ENCODE measurements at regions not wholly inside any gene's neighbourhood (a gene's known extent, or its start where the extent isn't known, plus 50 kb on each side); places are given as distances from the start of the nearest gene placed in this dataset.

DNA sequence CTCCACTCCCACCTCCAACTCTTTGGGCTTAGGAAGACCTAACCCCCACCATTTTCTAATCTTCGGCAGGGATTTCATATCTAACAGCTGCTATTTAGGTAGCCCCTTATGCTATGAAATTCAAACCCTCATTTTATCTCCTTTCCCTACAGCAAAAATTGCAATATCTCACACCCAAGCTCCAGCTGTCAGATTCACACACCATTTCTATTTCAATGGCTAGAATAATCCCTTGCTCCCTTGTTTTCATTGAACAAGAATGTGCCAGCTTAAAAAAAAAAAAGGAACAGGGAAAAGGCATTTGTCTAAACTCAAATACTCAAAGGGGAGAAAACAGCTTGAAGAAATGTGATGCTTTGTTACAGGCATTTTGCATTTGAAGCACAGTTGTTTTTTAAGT is 850.6 kb upstream of the ACVR2A start:
- no peak for DNase-seq (ENCODE audit: low read depth)
- no peak overlapping the region for H3K4me3 ChIP-seq (ENCODE audit: low read depth, low read length)
- TF ChIP-seq, protein P1, sequence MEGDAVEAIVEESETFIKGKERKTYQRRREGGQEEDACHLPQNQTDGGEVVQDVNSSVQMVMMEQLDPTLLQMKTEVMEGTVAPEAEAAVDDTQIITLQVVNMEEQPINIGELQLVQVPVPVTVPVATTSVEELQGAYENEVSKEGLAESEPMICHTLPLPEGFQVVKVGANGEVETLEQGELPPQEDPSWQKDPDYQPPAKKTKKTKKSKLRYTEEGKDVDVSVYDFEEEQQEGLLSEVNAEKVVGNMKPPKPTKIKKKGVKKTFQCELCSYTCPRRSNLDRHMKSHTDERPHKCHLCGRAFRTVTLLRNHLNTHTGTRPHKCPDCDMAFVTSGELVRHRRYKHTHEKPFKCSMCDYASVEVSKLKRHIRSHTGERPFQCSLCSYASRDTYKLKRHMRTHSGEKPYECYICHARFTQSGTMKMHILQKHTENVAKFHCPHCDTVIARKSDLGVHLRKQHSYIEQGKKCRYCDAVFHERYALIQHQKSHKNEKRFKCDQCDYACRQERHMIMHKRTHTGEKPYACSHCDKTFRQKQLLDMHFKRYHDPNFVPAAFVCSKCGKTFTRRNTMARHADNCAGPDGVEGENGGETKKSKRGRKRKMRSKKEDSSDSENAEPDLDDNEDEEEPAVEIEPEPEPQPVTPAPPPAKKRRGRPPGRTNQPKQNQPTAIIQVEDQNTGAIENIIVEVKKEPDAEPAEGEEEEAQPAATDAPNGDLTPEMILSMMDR (IDR thresholded peaks at IDR 0.05; ENCODE audit: control insufficient read depth, extremely low read depth, insufficient read depth), result no peak

DNA sequence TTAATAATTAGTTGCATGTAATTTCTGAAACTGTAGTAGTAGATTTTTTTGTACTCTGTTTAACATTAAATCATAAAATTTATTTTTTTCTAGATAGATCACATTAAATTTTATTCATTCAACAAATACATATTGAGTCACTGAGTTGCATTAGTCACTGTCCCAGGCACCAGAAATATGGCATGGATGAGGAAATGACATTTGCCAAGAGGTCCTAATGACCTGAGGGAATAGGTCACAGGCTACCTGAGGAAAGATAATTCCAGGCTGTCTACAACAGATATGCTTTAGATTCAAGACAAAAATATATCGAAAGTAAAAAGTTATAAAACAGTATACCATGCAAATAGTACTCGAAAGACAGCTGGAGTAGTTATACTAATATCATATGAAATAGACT is 852.4 kb upstream of the ACVR2A start:
- H3K4me3 ChIP-seq (ENCODE audit: low read depth, low read length), result no peak overlapping the region
- TF ChIP-seq, protein P1 (IDR thresholded peaks at IDR 0.05; ENCODE audit: control insufficient read depth, extremely low read depth, insufficient read depth), result no peak
- DNase-seq (ENCODE audit: low read depth), result no peak

DNA sequence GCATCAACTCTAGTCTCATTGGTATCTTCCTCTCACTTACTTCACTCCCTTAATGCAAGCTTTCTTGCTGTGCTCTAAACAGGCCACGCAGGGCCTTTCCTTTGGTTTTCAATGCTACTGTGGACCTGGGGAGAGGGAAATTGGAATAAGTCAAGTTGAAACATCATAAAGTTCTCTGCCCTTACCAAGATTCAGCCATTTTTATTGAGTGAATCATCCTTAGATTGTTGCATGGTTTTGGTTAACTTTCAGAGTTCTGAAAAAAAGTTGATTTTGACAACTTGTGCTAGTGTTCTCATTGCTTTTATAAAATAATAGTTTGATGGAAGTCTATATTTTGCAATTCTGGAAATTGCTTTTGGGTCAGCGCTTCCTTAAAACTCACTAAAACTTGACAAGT is 852.8 kb upstream of the ACVR2A start:
- TF ChIP-seq, protein P1 (IDR thresholded peaks at IDR 0.05; ENCODE audit: control insufficient read depth, extremely low read depth, insufficient read depth), result no peak
- no peak for DNase-seq (ENCODE audit: low read depth)
- no peak overlapping the region for H3K4me3 ChIP-seq (ENCODE audit: low read depth, low read length)

DNA sequence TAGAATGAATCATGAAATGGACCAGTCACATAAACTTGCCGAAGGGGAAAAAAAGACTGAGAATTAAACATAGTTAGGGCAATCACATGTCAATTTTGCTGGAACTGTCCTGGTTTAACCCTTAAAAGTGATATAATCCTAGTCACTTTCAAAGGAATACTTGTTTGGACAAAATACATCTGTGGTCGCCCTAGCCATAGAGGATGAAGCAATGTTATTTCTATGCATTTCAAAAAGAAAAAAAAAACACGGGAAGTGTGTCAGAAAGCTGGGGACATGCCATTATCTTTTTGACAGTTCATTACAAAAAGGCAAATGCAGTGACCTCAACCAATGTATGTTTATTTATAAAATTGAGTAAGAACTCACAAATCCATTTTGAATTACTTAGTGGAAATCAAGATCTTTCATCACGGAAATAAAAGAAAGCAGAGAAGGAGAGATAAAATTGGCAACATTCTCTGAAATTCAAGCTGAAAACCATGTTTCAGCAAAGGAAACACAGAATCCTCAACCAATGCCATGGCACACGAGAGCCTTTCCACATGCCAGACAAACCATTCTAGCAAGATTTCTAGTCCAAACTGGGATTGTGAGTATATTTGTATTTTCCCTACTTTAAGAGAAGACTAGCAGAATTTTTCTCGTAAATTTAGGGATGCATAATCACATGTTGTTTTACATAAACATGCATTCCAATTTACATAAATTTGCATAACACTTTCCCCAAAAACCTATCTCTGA is 854.3 kb upstream of the ACVR2A start:
- no peak overlapping the region for H3K4me3 ChIP-seq (ENCODE audit: low read depth, low read length)
- TF ChIP-seq, protein P1 (IDR thresholded peaks at IDR 0.05; ENCODE audit: control insufficient read depth, extremely low read depth, insufficient read depth), result no peak
- no peak for DNase-seq (ENCODE audit: low read depth)

DNA sequence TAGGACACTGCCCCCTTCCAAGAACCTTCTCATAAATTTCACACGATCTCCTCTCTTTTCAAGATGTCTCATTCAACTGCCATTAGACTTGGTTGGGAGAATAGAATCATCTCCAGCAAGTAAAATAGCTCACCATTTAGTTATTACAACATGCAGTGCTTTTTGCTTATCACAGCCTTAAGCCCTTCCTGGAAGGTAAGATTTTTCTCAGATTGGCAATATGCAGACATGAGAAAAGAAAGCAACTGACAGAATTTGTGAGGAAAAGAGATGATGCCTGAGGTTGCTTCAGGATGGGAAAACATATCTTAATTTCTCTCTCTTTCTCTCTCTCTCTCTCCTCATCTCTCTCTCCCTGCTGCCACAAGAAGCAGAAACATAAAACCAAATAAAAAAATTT is 855.1 kb upstream of the ACVR2A start:
- no peak overlapping the region for H3K4me3 ChIP-seq (ENCODE audit: low read depth, low read length)
- TF ChIP-seq, protein P1 (IDR thresholded peaks at IDR 0.05; ENCODE audit: control insufficient read depth, extremely low read depth, insufficient read depth), result no peak
- DNase-seq (ENCODE audit: low read depth), result no peak

DNA sequence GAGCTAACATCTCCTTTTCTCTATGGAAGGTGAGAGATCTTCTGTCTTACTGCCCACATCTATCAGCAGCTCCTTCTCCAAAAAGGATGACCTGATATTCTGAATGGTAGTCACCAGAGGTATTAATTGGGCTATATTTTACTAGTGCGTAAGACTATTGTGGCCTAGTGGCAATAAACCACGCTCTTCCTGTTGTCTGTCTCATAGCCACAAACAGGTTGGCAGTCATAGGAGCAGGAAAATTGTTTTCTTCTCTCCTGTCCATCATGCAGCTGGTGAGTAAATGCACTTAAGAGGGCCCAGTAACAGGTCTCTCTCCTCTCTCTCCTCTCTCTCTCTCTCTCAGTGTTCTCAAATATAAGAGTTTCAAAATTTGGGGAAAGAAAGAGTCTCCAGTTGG is 856.8 kb upstream of the ACVR2A start:
- TF ChIP-seq, protein P1 (IDR thresholded peaks at IDR 0.05; ENCODE audit: control insufficient read depth, extremely low read depth, insufficient read depth), result no peak
- DNase-seq (ENCODE audit: low read depth), result no peak
- H3K4me3 ChIP-seq (ENCODE audit: low read depth, low read length), result no peak overlapping the region

DNA sequence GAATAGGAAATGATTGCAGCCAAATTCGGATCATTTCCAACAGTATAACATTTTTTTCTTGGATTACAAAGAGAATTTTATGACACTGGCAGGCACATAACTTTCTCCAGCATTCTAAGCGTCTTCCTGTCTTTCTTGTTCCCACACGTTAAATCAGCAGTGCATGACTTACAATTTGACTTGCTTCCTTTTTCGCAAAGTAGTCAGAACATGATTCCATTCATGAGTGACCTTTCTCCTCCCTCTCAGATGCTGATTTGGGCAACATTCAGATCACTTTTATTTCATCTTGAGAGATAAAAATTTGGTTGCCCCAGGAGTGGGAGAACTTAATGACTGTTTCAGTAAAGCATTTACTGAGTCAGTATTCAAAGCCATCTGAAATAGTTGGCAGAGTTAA is 858.7 kb upstream of the ACVR2A start:
- DNase-seq (ENCODE audit: low read depth), result no peak
- TF ChIP-seq, protein P1 (IDR thresholded peaks at IDR 0.05; ENCODE audit: control insufficient read depth, extremely low read depth, insufficient read depth), result no peak
- H3K4me3 ChIP-seq (ENCODE audit: low read depth, low read length), result no peak overlapping the region
